ENCODE measurements at regions not wholly inside any gene's neighbourhood (a gene's known extent, or its start where the extent isn't known, plus 50 kb on each side); places are given as distances from the start of the nearest gene placed in this dataset.

- no peaks in the 10 kb centered on the region for H3K4me1 Mint-ChIP-seq (ENCODE audit: insufficient read depth, unreplicated experiment)
- no peaks in the 10 kb centered on the region for H3K27me3 Mint-ChIP-seq (ENCODE audit: insufficient read depth, unreplicated experiment)
- no peak overlapping the region for H3K27ac Mint-ChIP-seq (ENCODE audit: low read depth, unreplicated experiment)
- H3K36me3 Mint-ChIP-seq (ENCODE audit: insufficient read depth, unreplicated experiment): no peaks in the 10 kb centered on the region
- H3K4me3 Mint-ChIP-seq (ENCODE audit: unreplicated experiment): no peak overlapping the region
- intact Hi-C loops (cut with micrococcal nuclease): no loop called here
- BruUV-seq (replicated peaks): no TSS peak
- POLR2A ChIA-PET: no interaction called here
- no peak for DNase-seq (ENCODE audit: unreplicated experiment)
- H3K9me3 Mint-ChIP-seq (ENCODE audit: unreplicated experiment): no peaks in the 10 kb centered on the region
- CTCF ChIA-PET: interaction anchor here (0.7 to 6.1 kb wide), 22 partner anchors 10 to 1906 kb away, joined by 3 to 71 read pairs (median 4); no protein-coding TSS in a partner anchor
- TF ChIP-seq, protein P1, sequence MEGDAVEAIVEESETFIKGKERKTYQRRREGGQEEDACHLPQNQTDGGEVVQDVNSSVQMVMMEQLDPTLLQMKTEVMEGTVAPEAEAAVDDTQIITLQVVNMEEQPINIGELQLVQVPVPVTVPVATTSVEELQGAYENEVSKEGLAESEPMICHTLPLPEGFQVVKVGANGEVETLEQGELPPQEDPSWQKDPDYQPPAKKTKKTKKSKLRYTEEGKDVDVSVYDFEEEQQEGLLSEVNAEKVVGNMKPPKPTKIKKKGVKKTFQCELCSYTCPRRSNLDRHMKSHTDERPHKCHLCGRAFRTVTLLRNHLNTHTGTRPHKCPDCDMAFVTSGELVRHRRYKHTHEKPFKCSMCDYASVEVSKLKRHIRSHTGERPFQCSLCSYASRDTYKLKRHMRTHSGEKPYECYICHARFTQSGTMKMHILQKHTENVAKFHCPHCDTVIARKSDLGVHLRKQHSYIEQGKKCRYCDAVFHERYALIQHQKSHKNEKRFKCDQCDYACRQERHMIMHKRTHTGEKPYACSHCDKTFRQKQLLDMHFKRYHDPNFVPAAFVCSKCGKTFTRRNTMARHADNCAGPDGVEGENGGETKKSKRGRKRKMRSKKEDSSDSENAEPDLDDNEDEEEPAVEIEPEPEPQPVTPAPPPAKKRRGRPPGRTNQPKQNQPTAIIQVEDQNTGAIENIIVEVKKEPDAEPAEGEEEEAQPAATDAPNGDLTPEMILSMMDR (IDR thresholded peaks at IDR 0.05; ENCODE audit: unreplicated experiment): no peak
Observed at GRCh38 chr19:30665449-30665848, 293.3 kb downstream of the ZNF536 start.

DNA sequence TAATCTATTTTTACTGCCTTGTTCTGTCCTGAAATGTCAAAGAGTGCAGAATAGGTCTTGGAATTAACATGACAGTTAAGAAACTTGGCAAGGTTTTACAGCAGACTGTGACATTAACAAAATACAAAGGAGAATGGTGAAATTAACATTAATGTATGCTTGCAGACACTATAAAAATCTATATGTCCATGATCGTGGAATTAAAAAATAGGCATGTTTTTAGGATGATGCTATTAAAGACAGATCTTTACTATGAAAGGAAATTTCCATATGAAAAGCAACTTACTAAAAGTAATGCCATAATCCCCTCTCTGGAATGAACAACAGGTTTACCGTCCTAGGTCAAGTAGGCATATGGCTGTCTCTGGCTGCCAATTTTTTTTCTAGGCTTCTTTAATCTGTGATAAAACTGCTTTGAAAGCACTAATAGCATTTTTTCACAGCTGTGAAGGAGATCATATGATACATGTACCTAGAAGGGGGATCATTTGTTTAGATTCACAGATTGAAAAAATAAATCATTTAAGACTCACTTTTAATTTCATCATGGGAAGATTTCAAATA lies 291.5 kb downstream of the ZNF536 start:
- Mint-ChIP-seq H3K36me3 (ENCODE audit: insufficient read depth, unreplicated experiment) (no peaks in the 10 kb centered on the region), H3K4me3 (ENCODE audit: unreplicated experiment) (no peak overlapping the region), H3K27ac (ENCODE audit: low read depth, unreplicated experiment) (no peak overlapping the region), H3K4me1 (ENCODE audit: insufficient read depth, unreplicated experiment) (no peaks in the 10 kb centered on the region), H3K27me3 (ENCODE audit: insufficient read depth, unreplicated experiment) (peaks cover 3% of the 10 kb centered on the region), H3K9me3 (ENCODE audit: unreplicated experiment) (peaks cover 4% of the 10 kb centered on the region)
- ChIA-PET CTCF (interaction anchor here (0.6 to 1.1 kb wide), 5 partner anchors 13 to 1835 kb away, joined by 3 to 8 read pairs (median 4); no protein-coding TSS in a partner anchor), POLR2A (interaction anchor here (0.7 kb wide), 1 partner anchor 8 kb away, joined by 3 read pairs; no protein-coding TSS in a partner anchor)
- BruUV-seq (replicated peaks): no TSS peak
- TF ChIP-seq, protein P1 (IDR thresholded peaks at IDR 0.05; ENCODE audit: unreplicated experiment): no peak
- intact Hi-C loops (cut with micrococcal nuclease): no loop called here
- no peak for DNase-seq (ENCODE audit: unreplicated experiment)

- Mint-ChIP-seq H3K36me3 (ENCODE audit: insufficient read depth, unreplicated experiment) (no peaks in the 10 kb centered on the region), H3K27ac (ENCODE audit: low read depth, unreplicated experiment) (no peak overlapping the region), H3K27me3 (ENCODE audit: insufficient read depth, unreplicated experiment) (peaks cover 17% of the 10 kb centered on the region), H3K4me3 (ENCODE audit: unreplicated experiment) (no peak overlapping the region), H3K4me1 (ENCODE audit: insufficient read depth, unreplicated experiment) (no peaks in the 10 kb centered on the region), H3K9me3 (ENCODE audit: unreplicated experiment) (peaks cover 16% of the 10 kb centered on the region)
- DNase-seq (ENCODE audit: unreplicated experiment): no peak
- CTCF ChIA-PET: interaction anchor here (0.6 to 1.3 kb wide), 4 partner anchors 13 to 804 kb away, joined by 3 to 6 read pairs (median 4); no protein-coding TSS in a partner anchor
- TF ChIP-seq, protein P1 (IDR thresholded peaks at IDR 0.05; ENCODE audit: unreplicated experiment): no peak
- no TSS peak for BruUV-seq (replicated peaks)
- intact Hi-C loops (cut with micrococcal nuclease): no loop called here
- POLR2A ChIA-PET: interaction anchor here (0.5 kb wide), 1 partner anchor 883 kb away, joined by 3 read pairs; no protein-coding TSS in a partner anchor
Observed at GRCh38 chr19:30662211-30662861, 290.2 kb downstream of the ZNF536 start.

DNA sequence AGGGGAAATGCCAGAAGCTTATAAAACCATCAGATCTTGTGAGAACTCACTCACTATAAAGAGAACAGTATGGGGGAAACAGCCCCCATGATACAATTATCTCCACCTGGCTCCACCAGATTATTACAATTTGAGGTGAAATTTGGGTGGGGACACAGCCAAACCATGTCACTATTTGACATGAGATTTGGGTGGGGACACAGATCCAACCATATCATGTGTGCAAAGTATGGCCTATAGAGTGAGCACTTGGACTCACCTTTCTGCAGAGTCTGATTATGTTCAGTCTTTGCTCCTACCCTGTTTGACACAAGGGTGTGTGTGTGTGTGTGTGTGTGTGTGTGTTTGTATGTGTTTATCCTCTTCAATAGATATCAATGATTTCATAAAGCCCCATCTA lies 287.5 kb downstream of the ZNF536 start:
- peaks cover 23% of the 10 kb centered on the region for H3K9me3 Mint-ChIP-seq (ENCODE audit: unreplicated experiment)

More for the DNA sequence above, 287.5 kb downstream of the ZNF536 start:
- CTCF ChIA-PET: interaction anchor here (0.6 to 3.2 kb wide), 3 partner anchors 10 to 1910 kb away, joined by 3 to 18 read pairs (median 4); no protein-coding TSS in a partner anchor
- intact Hi-C loops (cut with micrococcal nuclease): loop anchor here (10.0 kb wide), 1 partner anchor 1045 kb away; no protein-coding TSS in a partner anchor
- TF ChIP-seq, protein P1 (IDR thresholded peaks at IDR 0.05; ENCODE audit: unreplicated experiment): no peak
- Mint-ChIP-seq H3K27ac (ENCODE audit: low read depth, unreplicated experiment) (no peak overlapping the region), H3K36me3 (ENCODE audit: insufficient read depth, unreplicated experiment) (no peaks in the 10 kb centered on the region), H3K4me1 (ENCODE audit: insufficient read depth, unreplicated experiment) (no peaks in the 10 kb centered on the region), H3K4me3 (ENCODE audit: unreplicated experiment) (no peak overlapping the region), H3K27me3 (ENCODE audit: insufficient read depth, unreplicated experiment) (peaks cover 20% of the 10 kb centered on the region)
- no TSS peak for BruUV-seq (replicated peaks)
- no peak for DNase-seq (ENCODE audit: unreplicated experiment)
- POLR2A ChIA-PET: no interaction called here
